GM21786 (cell line): ENCODE measurements at regions not wholly inside any gene's neighbourhood (a gene's known extent, or its start where the extent isn't known, plus 50 kb on each side); places are given as distances from the start of the nearest gene placed in this dataset.

Source experiments
- ATAC-seq: cut with Tn5 transposase; IDR thresholded peaks from one replicate; pipeline ENCODE4 v1.9.1; 2021; ENCODE audit not compliant: unreplicated experiment

DNA sequence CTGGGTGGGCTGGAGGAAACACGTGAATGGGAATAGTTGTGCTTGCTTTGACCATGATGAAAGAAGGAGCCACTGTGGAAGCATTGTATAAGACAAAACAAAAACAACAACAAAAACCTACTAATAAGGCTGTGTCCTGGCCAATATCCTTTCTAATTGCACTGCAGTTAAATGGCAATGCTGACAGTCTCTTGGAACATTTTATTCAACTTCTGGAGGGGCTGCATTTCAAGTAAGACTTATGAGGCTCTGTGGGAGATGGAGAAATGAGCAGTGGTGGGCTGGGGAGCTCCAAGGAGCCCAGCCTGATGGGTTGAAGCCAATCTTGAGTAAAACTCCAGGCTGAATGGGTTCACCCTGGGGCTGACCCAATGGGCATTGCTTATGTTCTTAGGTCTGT lies 99.8 kb upstream of the ROPN1 start:
- ATAC-seq, result no peak

GRCh38 chr3:124092811-124093210 lies 100.9 kb upstream of the ROPN1 start:
- no peak for ATAC-seq

GRCh38 chr3:124094496-124094895 lies 102.6 kb upstream of the ROPN1 start:
- ATAC-seq, result no peak

- no peak for ATAC-seq
These were observed 105.6 kb upstream of the ROPN1 start for GRCh38 chr3:124097362-124098131.

DNA sequence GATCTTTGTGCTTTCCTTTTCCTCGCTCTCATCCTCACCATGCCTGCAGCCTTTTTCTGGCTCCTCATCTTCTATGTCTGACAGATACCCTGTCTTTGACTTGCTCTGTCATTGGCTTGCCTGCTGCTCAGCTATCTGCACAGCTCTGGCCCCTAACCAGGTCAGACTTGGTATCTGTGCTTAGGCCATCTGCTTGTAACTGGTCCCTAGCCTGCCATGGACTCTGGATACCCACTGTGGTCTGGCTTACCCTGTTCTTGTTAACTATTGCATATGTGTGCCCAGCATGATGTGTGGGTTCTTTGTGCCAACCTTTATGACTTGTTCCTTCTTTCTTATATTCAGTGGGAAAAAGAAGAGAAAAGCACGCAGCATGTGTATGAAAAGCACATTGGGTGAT lies 109.7 kb upstream of the ROPN1 start:
- ATAC-seq, result no peak

DNA sequence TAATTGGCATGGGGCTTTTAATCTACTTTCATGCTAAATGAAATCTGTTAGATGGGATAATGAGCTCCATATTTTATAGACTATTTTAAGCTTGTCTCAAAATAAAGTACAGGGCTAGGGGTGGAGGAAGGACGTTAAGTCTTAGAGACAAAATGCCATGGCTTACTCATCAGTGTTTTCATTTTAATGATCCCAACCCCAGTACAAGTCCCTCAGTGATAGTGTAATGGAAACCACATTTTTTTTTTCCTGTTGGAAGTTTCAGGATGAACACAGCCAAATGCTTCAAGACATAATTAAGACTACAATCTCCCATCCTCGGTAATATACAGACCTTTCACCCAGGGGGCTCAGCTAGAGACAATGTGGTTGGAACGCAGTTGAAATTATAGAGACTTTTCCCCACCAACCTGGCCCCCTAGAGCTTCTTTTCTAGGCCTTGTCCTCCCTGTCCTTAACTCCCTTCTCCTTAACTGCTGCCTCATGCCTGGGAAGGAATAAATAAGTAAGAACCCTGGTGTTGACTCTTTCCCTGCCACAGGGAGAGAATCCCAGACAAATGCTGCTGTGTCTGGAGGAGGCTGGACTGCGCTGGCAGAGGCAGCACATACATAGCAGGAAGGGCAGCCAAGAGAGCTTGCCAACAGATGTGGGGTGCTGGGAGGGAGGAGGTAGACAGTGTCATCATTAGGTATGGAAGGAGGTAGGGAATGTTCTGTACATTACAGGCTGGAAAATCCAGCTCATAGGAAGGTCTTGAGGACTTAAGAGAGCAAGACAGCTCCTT lies 115.4 kb upstream of the ROPN1 start:
- no peak for ATAC-seq

DNA sequence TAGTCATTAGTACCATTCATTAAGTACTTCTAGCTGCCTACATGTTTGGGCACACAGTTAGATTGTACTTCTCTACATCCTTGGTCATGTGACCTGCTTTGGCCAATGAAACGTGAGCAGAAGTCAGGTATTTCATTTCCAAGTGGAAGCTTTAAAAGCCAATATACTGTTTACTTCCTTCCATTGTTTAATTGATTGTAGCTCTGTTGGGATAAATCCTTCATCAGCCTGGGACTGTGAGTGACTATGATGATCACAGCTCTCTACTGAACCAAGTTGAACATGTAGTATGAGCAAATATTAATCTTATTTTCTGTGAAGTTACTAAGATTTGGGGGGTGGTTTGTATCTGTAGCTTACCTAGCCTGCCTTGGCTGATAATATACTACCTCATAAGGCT lies 116.5 kb upstream of the ROPN1 start:
- no peak for ATAC-seq

GRCh38 chr3:124113485-124113884 lies 121.6 kb upstream of the ROPN1 start:
- ATAC-seq, result no peak

GRCh38 chr3:124115279-124115678 lies 123.4 kb upstream of the ROPN1 start:
- ATAC-seq, result no peak

- no peak for ATAC-seq
These were observed 124.0 kb upstream of the ROPN1 start for GRCh38 chr3:124115956-124116355.

DNA sequence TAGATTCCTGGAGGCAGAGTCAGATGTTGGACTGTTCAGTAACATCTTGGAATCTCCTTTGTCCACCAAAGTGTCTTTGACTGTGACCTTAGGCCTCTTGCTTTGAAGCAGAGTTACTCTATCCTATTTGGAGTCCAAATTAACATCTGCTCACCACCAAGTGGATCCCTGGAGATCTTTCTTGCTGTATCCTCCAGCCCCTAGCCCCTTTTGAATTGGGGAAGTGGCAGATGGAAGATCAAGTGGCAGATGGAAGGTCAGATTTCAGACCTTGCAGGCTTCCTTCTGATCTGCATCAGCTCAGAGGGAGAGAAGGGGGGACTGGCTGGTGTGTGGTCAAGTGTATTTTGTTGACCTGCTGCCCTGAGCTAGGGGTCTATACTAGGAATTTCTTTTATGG lies 125.0 kb upstream of the ROPN1 start:
- ATAC-seq, result no peak

DNA sequence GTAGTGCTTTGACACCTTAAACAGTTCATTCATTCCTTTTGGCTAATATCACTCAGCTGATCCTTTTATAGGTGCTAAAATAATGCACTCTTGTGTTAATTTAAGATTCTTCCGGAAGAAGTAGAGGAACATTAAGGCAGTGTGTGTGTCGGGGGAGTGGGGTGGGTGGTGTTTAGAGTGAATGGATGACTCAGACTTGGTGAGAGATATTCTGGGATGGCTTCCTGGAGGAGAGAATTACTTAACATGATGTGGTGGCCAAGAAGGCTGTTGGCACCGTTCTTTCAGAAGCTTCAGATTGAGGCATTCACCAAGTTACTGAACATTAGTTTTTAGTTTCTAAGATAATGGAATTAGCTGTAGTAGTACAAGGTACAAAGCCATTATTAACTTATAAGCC lies 125.6 kb upstream of the ROPN1 start:
- ATAC-seq, result no peak

DNA sequence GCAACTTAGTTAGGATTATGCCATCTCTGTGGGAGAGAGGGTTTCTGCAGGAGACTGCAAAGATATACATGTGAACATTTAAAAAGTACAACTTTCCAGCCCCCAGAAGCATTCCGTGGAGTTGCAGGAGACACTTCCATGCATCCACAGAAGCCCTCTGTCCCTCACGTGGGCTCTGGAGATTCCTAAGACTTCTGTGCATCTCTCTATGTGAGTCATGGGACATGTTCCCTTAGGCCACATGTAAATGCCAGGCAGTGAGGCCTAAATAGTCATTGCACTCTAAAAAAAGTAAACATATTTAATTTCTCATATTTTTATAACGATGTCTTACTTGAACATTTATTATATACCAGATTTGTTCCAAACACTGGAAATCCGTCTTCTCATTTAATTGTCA lies 126.5 kb upstream of the ROPN1 start:
- ATAC-seq, result no peak

- ATAC-seq, result no peak
These were observed 127.3 kb upstream of the ROPN1 start for GRCh38 chr3:124119056-124119716.

DNA sequence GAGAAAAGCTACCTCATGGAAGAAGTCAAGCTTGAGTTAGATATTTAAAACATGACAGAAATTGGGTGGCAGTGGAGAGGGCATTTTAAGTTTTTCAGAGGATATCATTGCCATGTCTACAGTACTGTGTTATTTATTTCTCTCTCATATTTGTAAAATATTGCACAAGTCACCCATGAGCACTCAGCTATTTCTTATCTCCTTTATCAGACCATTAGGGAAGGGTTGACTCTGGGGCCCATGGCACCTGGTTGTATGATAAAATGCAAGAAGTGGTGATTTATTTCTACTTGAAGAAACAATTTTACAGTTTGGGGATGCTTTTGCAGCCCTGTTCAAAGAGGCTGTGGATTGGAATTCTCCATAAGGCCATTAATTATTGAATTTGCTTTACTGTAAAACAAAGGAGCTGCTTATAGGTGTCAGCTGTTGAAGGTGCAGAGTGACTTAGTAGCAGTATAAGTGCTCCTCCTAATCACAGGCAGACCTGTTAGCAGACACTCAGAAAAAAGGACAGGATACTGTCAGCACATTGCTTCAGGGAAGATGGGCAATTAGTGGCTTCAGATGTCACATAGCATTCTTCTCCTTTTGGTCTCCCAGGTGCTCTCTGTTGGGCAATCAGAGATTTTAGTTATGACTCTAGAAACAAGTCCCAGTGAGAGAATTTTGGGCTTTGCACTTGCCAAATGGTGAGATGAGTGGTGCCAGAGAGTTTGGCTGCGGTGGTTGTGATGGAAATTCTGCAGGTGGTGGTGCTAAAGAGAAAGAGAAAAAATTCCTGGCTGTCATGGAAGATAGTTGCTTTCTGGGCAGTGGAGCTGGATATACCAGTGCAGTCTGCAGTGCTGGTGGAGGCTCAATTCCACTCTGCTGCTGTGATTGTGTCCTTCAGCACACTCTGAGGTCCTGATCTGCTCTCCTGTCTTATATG lies 129.7 kb upstream of the ROPN1 start:
- no peak for ATAC-seq

DNA sequence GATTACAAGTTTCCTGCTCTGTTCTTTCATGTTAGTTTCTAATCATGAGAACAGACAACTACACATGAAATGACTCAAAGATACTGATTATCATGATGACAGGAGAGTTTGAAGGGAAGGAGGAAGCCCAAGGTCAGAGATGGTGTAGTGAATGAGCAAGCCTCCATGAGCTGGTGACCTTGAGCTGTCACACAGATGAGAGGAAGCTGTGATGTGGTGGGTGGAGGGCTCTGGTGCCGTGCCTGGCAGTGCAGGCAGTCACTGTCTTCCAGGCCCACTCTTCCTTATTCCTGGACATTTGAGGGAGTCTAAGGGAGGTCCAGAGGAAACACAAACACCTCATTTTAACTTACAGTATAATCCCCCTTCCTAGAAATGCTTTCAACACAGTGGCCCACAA lies 133.4 kb upstream of the ROPN1 start:
- no peak for ATAC-seq

DNA sequence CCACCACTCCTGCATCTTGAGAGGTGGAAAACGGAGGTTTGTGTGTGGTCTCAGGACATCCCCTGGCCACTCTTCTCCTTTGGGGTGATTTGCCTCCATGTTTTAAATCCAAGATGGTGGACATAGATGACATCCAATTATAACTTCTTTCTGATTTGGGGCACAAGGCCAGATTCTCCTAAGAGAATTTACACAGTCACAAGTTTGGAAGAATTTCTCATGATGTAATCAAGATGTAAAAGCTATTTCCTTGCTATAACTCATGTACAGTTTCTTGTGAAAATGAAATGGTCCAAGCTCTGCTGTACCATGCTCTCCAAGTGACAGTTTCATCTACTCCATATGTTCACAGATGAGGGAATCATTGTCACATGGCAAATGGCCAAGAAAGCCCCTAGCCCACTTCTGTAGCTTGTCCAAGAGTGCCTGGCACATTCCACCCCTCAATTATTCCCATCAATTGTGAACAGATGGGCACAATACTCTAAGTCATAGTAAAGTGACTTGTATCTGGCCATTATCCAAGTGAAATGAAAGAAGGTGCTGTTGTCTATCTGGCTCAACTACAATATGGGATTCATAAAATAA lies 134.6 kb upstream of the ROPN1 start:
- no peak for ATAC-seq

DNA sequence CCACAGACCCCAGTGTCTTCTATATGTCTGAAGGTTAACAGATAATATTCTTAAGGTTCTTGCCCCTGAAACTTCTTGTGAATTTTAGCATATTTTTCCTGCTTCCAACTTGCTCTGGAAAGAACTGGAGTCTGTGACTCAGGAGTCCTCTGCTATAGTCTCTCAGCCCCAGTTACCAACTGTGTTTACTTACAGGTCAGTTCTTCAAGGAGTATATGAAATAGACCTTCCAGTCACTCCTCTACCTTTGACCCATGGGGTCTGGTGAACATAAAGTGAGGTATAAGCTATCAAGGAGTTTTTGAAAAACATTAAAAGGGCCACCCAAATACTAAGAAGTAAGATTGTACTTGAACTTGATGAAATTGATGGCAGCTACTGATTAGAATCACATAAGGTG lies 139.2 kb upstream of the ROPN1 start:
- no peak for ATAC-seq

DNA sequence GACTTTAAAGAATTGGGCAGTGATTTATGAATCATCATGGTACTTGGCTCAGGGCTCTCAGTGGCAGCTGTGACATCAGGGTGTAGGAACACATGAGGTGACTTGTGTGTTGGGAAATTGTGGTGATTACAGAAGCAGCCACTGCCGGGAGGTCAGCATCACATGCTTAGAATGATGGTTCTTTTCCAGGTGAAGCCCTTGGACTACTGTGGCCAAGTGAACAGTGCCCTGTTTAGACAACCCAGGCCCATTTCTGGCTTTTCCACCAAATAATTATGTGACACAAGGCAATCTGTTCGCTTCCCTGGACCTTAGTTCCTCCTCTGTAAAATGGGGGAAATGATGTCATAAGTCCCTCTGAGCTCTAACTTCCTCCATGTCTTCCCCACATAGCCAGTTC lies 139.7 kb upstream of the ROPN1 start:
- no peak for ATAC-seq

DNA sequence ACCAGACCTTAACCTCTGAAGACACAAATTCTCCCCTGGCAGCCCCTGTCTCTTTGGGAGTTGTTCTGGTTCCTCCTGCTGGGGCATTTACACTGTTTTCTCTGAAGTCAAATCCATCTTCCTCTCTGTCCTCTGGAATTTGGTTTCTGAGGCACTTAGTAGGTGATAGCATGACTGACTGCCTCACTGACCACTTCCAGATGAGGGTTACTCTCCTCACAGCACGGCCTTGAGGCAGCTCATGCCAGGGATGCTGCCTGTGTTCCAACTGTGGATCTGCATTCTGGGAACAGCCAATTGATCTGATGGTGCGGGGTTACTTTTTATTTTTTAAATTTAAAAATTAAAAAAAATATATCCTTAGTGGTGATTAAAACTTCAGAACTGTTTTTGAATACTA lies 140.9 kb upstream of the ROPN1 start:
- ATAC-seq, result no peak
